ENCODE measurements at regions not wholly inside any gene's neighbourhood (a gene's known extent, or its start where the extent isn't known, plus 50 kb on each side); places are given as distances from the start of the nearest gene placed in this dataset.

DNA sequence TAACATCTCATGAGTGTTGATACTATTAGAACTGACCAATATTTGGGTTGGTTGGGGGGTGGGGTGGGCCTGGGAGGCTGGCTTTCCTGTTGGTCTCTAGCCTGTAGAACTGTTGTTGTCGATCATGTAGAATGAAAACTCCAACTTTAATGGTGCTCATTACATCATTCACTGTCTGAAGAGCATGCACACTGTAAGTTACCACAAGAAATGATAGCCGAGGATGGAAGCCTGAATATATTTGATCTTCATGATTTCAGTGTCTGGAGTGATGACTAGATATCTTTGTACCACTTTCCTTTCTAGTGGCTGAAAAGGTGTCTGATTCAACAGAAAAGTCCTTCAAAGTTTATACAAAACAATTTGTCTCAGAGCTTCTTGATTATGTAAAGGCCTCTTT is 123.6 kb downstream of the XCL2 start:
- Histone ChIP-seq H3K36me3 (no peaks in the 10 kb centered on the region), H3K4me1 (no peaks in the 10 kb centered on the region), H3K9me3 (no peaks in the 10 kb centered on the region), H3K4me3 (no peak overlapping the region), H3K27ac (no peak overlapping the region), H3K27me3 (no peaks in the 10 kb centered on the region)
- no peak for ATAC-seq (ENCODE audit: low FRiP score in 2 of 2)
- DNase-seq: no peak
- WGBS, 2 donors: 83 to 86% methylated on average over 2 of the region's 2 CpGs
- TF ChIP-seq CTCF (IDR thresholded peaks at IDR 0.05) (no peak), EP300 (IDR thresholded peaks at IDR 0.05) (no peak), POLR2A (IDR thresholded peaks at IDR 0.05) (no peak), POLR2AphosphoS5 (IDR thresholded peaks at IDR 0.05) (no peak)

- Histone ChIP-seq H3K36me3 (no peaks in the 10 kb centered on the region), H3K9me3 (no peaks in the 10 kb centered on the region), H3K27ac (no peak overlapping the region), H3K4me3 (no peak overlapping the region), H3K4me1 (no peaks in the 10 kb centered on the region), H3K27me3 (no peaks in the 10 kb centered on the region)
- ATAC-seq (ENCODE audit: low FRiP score in 2 of 2): no peak
- WGBS, 2 donors: 77% methylated on average over 4 of the region's 4 CpGs
- no peak for TF ChIP-seq EP300 (IDR thresholded peaks at IDR 0.05)
- TF ChIP-seq CTCF (IDR thresholded peaks at IDR 0.05): no peak
- no peak for TF ChIP-seq POLR2A (IDR thresholded peaks at IDR 0.05)
- no peak for TF ChIP-seq POLR2AphosphoS5 (IDR thresholded peaks at IDR 0.05)
- DNase-seq: no peak
Observed at GRCh38 chr1:168419736-168420135, 124.1 kb downstream of the XCL2 start.

DNA sequence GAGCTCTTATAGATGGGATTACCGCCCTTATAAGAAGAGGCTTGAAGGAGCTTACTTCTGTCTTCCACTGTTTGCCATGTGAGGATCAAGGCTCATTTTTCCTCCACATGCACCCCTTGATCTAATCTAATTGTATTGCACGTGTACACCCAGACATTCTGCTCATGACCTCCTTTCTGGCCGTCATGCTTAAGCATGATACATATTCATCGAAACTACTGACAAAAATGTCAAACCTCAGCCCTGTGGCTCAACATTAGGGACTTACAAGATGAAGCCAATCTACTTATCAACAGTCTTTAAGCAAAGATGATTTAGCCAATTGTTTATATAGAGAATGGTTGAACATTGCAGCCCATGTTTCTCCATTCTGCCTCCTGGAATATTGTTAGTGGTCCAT is 127.6 kb downstream of the XCL2 start:
- no peak for TF ChIP-seq CTCF (IDR thresholded peaks at IDR 0.05)
- TF ChIP-seq POLR2AphosphoS5 (IDR thresholded peaks at IDR 0.05): no peak
- TF ChIP-seq POLR2A (IDR thresholded peaks at IDR 0.05): no peak
- TF ChIP-seq EP300 (IDR thresholded peaks at IDR 0.05): no peak
- no peaks in the 10 kb centered on the region for H3K9me3 ChIP-seq
- no peak overlapping the region for H3K4me3 ChIP-seq
- WGBS, 2 donors: 83 to 85% methylated on average over 4 of the region's 4 CpGs
- no peak for ATAC-seq (ENCODE audit: low FRiP score in 2 of 2)
- no peak overlapping the region for H3K27ac ChIP-seq
- DNase-seq: no peak
- H3K36me3 ChIP-seq: no peaks in the 10 kb centered on the region
- no peaks in the 10 kb centered on the region for H3K27me3 ChIP-seq
- no peaks in the 10 kb centered on the region for H3K4me1 ChIP-seq

- ATAC-seq (ENCODE audit: low FRiP score in 2 of 2) (no peak), DNase-seq (no peak)
- H3K36me3 ChIP-seq: no peaks in the 10 kb centered on the region
- no peak overlapping the region for H3K4me3 ChIP-seq
- TF ChIP-seq POLR2AphosphoS5 (IDR thresholded peaks at IDR 0.05): no peak
- no peak for TF ChIP-seq EP300 (IDR thresholded peaks at IDR 0.05)
- no peak for TF ChIP-seq POLR2A (IDR thresholded peaks at IDR 0.05)
- no peak for TF ChIP-seq CTCF (IDR thresholded peaks at IDR 0.05)
- H3K4me1 ChIP-seq: no peaks in the 10 kb centered on the region
- H3K9me3 ChIP-seq: no peaks in the 10 kb centered on the region
- WGBS, 2 donors: 85 to 97% methylated on average over 2 of the region's 2 CpGs
- H3K27me3 ChIP-seq: no peaks in the 10 kb centered on the region
- H3K27ac ChIP-seq: no peak overlapping the region
Observed at GRCh38 chr1:168414914-168415313, 128.9 kb downstream of the XCL2 start.

DNA sequence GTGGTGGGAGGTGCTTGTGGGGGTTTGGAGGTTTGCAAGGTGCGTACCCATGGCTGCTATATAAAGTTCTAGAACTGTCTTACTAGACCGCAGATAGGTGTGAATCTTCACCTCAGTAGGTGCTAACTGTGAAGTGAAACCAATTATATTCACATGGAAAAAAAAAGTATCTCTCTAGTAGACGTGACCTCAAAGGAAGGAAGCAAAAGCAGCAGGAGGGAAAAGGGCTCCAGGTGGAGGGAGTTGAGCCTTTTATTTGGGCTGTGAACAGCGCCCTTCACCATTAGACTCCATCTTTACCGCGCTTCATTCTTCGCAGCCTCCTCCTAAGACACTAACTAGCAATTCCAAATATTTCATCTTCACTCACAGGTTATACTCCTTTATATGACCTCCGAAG is 129.8 kb downstream of the TBX19 start:
- Histone ChIP-seq H3K36me3 (no peaks in the 10 kb centered on the region), H3K27me3 (no peaks in the 10 kb centered on the region), H3K27ac (no peak overlapping the region), H3K4me1 (no peaks in the 10 kb centered on the region), H3K4me3 (no peak overlapping the region), H3K9me3 (no peaks in the 10 kb centered on the region)
- no peak for TF ChIP-seq POLR2A (IDR thresholded peaks at IDR 0.05)
- TF ChIP-seq CTCF (IDR thresholded peaks at IDR 0.05): no peak
- no peak for TF ChIP-seq POLR2AphosphoS5 (IDR thresholded peaks at IDR 0.05)
- TF ChIP-seq EP300 (IDR thresholded peaks at IDR 0.05): no peak
- 87 to 91% methylated on average over 8 of the region's 8 CpGs for WGBS, 2 donors
- no peak for ATAC-seq (ENCODE audit: low FRiP score in 2 of 2)
- DNase-seq: no peak

All from upper lobe of left lung (tissue), 6 donors.